Raji (cell line): ENCODE measurements at regions not wholly inside any gene's neighbourhood (a gene's known extent, or its start where the extent isn't known, plus 50 kb on each side); places are given as distances from the start of the nearest gene placed in this dataset.

ENCODE experiments used
- POLR2A ChIP-seq: IDR thresholded peaks from 2 replicates; pipeline ENCODE4 v1.6.1; 2011; ENCODE audit warnings: low read depth, low read length, control low read depth; ENCODE audit not compliant: insufficient read depth

DNA sequence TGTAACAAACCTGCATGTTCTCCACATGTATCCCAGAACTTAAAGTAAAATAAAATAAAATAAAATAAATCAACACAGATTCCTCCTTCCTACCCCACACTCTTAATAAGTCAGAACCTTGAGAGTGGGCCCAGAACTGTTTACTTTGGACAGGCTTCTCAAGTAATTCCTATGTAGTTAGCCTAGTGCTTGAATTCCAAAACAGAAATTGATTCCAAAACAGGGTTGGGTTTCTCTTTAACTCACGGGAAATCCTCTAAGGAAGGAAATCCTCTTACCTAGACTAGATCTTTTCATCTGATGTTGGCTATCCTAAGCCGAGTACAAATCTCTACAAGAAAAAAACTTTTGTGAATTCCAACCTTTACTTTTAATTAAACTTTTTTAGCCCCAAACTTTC is 324.7 kb upstream of the C16orf82 start:
- no peak for TF ChIP-seq POLR2A

DNA sequence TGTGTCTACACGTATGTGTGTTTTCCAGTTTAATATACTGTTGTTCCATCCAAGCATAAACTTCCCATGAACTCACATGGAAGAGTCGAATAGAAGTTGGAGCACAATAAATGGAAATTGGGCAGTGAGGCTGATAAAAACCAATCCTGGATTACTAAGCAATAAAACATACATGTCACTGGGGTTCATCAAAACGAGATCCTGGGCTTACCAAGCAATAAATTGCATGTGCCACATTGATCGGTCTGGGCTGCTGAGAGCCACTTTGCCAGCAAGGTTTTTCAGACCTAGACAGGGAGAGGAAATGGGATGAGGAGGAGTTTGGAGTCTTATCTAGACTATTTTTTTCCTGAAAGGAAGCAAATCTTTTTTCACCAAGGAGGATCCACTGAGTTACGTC is 322.3 kb upstream of the C16orf82 start:
- TF ChIP-seq POLR2A: no peak

DNA sequence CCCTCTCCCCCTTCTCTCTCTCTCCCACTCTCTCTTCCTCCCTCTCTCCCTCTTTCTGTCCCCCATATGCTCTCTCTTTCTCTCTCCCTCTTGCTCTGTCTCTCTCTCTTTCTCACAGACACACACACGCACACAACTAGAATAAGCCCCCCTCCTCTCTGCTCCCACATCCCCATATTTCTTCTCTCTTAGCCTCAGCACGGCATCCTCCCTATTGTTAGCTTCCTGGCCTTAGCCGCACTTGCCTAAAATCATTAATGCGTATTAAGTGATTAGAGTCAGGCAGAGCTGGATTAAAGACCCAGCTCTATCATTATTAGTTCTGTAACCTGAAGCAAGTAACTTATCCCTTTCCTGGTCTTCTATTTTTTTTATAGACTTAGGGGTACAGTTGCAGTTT is 319.0 kb upstream of the C16orf82 start:
- TF ChIP-seq POLR2A: no peak

DNA sequence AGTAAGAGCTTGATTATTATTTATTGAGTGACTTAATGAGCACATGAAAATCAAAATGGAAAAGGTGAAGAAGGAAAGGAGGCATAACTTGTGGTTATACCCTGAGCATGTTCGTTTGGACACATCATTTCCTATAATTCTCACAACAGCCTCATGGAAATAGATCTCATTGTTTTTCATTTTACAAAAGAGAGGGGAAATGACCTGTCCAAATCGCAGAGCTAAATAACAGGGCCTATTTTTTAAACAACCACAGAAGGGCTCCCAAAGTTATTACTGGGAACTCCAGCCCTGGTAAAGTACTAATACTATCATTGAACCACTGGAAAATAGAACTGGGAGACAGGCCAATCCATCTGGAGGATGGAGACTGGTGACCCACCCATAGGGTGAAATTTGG is 317.7 kb upstream of the C16orf82 start:
- TF ChIP-seq POLR2A: no peak

DNA sequence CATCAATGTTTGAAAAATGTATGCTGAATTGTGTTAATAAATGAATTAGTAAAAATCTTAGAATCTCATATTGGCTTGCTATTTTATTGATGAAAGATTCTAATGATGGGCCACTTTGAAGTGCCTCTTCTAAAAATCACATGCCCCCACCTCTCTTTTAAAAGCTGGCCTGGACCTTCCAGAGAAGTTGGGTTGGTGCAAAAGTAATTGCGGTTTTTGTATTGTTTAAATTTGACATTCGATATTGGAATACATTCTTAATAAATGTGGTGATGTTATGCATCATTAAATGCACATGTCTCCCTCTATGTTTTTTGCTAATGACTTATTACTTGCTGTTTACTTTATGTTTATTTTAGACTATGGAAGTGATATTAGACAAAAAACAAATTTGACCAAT is 314.6 kb upstream of the C16orf82 start:
- TF ChIP-seq POLR2A: no peak

DNA sequence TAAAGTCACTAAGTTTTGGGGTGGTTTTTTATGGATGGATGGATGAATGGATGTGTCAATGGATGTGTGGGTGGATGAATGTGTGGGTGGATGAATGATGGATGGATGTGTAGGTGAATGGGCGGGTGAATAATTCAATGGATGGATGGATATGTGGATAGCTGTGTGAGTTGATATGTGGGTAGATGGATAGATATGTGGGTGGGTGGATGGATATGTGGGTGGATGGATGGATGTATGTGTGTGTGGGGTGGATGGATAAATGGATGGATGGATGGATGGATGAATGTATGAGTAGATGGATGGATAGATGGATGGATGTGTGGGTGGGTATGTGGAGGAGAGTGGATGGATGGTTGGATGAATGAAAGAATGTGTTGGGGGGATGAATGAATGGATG is 310.1 kb upstream of the C16orf82 start:
- no peak for TF ChIP-seq POLR2A

DNA sequence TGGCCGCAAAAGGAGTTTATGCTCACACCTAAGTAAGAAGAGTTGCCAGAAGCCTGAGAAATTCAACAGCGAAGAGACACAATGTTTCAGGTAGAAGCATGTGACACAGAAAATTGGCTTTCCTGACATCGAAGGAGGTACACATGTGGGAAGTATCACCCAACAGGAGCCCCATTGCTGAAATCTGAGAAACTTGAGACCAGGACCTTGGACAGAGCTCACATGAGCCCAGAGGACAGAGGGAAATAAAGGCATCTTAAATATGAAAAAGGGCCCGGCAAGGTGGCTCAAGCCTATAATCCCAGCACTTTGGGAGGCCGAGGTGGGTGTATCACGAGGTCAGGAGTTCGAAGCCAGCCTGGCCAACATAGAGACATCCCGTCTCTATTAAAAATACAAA is 304.1 kb upstream of the C16orf82 start:
- TF ChIP-seq POLR2A: no peak

DNA sequence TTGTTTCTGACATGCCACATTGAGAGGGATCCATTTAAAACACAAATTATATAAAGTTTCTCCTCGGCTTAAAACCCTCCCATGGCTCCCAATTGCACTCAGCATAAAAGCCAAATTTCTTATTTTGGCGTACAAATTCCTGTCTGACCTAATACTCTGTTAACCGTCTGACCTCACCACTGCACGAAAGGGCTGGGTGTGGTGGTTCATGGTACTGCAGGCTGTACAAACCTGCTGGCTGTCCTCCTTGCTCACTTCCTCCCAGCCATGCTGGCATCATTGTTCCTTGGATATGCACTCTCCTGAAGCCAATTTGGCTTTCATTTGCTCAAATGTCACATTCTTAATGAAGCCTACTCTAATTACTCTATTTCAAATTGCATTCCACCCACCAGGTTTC is 301.6 kb upstream of the C16orf82 start:
- no peak for TF ChIP-seq POLR2A

DNA sequence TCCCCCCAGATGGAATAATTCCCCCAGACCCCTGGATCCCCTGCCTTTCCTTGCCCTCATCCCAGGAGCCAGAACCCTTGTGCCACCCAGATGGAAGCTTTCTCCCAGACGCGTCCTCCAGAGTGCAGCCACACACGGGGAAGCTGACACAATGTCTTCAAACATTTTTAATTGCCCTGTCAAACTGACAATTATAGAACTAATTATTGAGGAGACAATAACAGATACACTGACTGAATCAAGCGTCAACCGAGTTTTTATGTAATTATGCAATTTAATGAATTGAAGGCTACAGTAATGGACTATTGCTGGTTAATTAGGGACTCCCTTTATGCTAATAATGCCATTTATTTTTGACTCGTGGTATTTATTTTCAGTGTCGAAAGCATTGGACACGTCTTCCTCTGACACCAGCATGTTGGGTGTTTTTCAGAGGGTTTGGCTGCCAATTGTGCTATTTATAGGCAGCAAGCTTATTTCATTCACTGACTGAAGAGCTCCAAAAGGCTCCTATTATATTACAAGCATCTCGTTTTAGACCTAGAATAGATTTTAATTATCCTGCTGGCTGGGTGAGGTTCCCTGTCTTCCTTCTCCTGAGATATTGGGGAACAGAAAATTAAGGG is 298.2 kb upstream of the C16orf82 start:
- no peak for TF ChIP-seq POLR2A

DNA sequence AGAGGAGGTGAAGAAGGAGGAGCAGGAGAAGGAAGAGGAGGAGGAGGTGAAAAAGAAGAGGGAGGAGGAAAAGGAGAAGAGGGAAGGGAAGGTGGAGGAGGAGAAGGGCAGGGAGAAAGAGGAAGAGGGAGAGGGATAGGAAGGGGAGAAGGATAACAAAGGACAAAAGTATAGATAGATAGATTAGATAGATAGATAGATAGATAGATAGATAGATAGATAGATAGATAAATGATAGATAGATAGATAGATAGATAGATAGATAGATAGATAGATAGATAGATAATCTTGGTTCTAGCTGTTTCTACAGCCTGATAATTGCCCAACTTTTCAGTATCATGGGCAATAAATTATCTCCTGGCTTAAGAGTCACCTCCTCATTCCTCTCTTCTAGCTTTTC is 296.2 kb upstream of the C16orf82 start:
- no peak for TF ChIP-seq POLR2A

DNA sequence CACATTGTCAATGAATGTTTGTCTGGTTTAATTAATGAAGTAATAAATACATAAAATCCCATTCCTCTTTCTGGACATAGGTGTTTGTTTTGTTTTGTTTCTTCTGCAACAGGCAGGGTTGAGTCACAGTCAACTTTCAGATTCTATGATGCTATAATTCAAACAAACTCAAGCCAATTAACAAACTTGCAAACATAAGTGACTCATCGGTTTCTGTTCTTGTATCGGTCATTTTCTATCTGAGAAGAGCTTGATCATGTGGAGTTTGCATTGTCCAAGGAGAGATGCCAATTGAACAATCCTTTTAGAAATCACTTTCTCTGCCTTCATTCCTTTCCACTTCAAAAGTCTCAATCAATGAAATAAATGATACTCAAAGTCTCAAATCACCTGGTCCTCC is 294.2 kb upstream of the C16orf82 start:
- no peak for TF ChIP-seq POLR2A

DNA sequence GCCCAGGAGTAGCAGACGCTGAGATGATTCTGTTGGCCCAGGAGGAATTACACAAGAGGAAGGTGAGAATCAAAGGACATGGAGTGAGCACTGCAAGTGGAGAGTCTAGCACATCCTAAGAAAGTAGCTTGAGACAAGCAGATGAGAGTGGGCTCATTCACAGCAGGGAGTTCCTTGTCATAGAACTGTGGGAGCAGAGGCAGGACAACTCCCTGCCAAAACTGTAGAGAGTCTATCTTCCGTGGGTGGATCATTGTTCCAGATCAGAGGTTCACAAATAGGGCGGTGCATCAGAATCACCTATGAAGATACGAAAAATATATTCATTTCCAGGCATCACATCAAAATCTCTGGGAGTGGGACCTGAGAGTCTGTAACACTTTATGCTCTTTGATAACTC is 288.9 kb upstream of the C16orf82 start:
- no peak for TF ChIP-seq POLR2A

DNA sequence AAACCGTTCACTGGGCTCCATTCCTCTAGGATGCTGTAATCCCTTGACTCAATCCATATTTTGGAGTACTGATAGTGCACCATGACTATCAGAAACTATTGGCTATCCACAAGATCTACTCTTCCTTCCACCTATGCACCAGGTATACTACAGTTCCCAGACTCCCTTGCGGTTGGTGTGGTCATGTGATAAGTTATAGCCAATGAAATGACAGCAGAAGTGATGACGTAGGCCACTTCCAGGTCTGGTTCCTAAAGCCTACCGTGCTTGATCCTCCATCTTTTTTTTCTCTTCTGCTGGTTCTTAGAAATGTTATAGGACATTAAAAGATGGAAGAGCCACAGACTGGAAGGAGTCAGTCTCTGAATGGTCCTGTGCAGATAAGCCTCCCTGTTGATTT is 278.8 kb upstream of the C16orf82 start:
- no peak for TF ChIP-seq POLR2A

DNA sequence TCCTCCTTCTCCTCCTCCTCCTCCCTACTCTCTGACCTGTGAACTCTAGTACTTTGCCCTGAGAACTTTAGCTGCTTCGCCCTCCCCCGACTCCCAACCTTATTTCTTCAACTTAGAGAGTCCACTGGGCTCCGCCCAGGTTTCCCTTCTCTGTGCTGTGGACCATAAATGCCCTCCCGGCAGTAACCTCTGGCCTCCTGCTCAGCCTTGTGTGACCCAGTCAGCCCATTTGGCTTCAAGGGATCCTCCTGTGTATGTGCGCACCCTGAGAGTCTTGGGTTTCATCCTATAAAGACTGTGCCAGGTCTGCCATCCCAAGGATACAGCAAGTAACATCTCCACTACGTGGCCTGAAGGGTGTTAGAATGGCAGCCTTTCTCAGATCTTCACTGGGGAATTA is 275.6 kb upstream of the C16orf82 start:
- TF ChIP-seq POLR2A: no peak

DNA sequence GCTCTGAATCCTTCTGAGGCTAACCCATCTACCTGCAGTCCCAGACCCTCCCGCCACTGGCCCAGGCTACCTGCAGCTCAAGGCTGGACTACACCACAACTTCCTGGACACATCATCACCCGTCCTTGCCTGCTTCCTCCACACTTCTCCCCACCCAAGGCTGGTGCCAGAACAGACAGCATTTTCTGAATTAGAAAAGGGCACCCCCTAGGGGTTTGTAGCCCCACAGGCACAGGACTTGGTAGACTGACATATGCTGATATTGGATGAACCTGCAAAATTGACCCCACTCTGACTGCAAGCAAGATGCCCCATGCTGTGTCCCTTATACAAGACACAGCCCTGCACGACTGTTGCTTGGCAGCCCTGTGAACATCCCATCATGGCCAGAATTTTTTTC is 271.5 kb upstream of the C16orf82 start:
- TF ChIP-seq POLR2A: no peak

DNA sequence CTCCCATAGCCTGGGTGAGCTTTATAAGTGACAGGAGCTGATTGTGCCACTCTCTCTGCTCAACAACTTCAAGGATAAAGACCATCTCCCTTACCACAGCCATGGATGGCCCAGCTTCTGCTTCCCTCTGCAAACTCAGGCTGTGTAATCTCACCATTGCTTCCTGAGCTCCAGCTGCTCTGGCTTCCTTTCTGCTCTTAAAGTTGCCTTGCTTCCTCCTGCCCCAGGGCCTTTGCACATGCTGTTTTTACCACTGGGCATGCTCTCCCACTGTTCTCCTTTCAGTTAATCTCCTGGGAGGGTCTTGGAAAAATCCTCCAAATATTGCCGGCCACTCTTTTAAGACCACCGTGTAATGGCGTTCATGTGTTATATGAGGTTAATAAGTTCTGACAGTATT is 265.1 kb upstream of the C16orf82 start:
- TF ChIP-seq POLR2A: no peak

DNA sequence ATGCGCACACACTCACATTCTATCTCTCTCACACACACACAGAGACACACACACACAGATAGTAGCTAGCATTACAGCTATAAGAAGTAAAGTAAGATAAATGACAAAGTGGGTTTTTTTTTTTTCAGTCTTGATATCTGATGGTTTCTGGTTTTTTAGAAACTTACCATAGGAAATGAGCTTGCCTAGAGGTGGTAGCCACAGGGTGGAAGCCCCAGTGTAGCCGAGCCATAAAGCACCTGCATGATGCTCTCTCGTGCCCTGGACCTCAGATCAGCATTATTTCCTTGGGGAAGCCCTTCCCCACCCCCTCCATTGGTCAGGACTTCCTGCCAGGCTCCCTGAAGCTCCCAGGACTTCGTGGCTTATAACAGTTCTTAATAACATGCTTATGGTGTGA is 264.3 kb upstream of the C16orf82 start:
- no peak for TF ChIP-seq POLR2A

DNA sequence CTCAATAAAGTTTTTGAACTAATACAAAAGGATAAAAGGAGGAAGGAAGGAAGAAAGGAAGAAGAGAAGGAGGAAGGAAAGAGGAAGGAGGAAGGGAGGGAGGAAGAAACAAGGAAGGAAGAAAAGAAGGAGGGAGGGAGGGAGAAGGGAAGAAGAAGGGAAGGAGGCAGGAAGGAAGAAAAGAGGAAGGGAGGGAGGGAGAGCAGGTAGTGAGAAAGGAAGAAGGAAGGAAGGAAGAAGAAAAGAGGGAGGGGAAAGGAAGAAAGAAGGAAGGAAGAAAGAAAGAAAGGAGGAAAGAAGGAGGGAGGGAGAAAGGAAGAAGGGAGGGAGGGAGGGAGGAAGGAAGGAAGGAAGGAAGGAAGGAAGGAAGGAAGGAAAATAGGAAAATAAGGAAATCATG is 263.8 kb upstream of the C16orf82 start:
- TF ChIP-seq POLR2A: no peak

DNA sequence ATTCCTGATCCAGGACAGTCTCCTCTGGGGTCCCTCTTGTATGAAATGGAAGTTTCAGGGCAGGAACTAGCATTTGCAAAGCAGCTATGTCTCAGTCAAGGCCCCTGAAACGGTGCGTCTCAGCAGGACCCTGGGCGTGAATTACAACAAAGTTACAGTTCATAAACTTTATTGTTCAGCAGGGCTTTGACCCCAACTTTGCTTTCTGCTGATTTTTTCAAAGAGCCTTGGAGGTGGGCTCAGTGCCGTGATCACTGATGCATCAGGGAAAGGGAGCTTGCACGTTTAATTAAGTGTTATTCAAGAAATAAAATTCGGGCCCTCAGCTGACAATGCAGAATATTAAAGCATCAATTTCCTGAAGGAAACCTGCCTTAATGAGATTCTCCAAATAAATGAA is 260.1 kb upstream of the C16orf82 start:
- TF ChIP-seq POLR2A: no peak

DNA sequence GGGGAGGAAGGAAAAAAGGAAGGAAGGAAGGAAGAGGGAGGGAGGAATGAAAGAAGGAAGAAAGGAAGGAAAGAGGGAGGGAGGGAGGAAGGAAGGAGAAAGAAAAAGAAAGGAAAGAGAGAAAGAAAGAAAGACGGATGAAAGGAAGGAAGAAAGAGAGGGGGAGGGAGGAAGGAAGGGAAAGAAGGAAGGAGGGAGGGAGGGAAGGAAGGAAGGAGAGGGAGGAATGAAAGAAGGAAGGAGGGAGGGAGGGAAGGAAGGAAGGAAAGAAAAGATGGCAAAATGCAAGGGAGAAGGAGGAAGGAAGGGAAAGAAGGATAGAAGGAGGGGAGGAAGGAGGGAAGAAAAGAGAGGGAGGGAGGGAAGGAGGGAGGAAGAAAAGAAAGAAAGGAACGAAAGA is 257.3 kb upstream of the C16orf82 start:
- no peak for TF ChIP-seq POLR2A
